Nephron progenitor cell (in vitro differentiated cells): ENCODE measurements at regions not wholly inside any gene's neighbourhood (a gene's known extent, or its start where the extent isn't known, plus 50 kb on each side); places are given as distances from the start of the nearest gene placed in this dataset.

Experiments
- DNase-seq: peaks from one replicate; pipeline ENCODE4 v3.0.0; 2021
- H3K27ac Mint-ChIP-seq: 2 replicates; pipeline ENCODE4 v1.8.0; 2021; ENCODE audit warnings: mild to moderate bottlenecking, moderate library complexity, mixed read lengths
- H3K27me3 Mint-ChIP-seq: 2 replicates; pipeline ENCODE4 v1.8.0; 2021; ENCODE audit warnings: mild to moderate bottlenecking, low read depth, mixed read lengths; ENCODE audit not compliant: poor library complexity
- H3K36me3 Mint-ChIP-seq: 2 replicates; pipeline ENCODE4 v1.8.0; 2021; ENCODE audit warnings: low read depth, mixed read lengths
- H3K4me1 Mint-ChIP-seq: 2 replicates; pipeline ENCODE4 v1.8.0; 2021; ENCODE audit warnings: mixed read lengths
- H3K4me3 Mint-ChIP-seq: 2 replicates; pipeline ENCODE4 v1.8.0; 2021; ENCODE audit warnings: mild to moderate bottlenecking, moderate library complexity, mixed read lengths
- H3K9me3 Mint-ChIP-seq: 2 replicates; pipeline ENCODE4 v1.8.0; 2021; ENCODE audit warnings: mild to moderate bottlenecking, moderate library complexity, mixed read lengths
- CTCF ChIP-seq: fragments of 200-600 bp; sonication (generic); IDR thresholded peaks from 2 replicates; pipeline ENCODE4 v1.5.0; 2021; ENCODE audit warnings: antibody characterized with exemption

- H3K27me3 Mint-ChIP-seq: no peaks in the 10 kb centered on the region
- no peak for DNase-seq
- peaks cover 3% of the 10 kb centered on the region for H3K9me3 Mint-ChIP-seq
- H3K4me3 Mint-ChIP-seq: no peak overlapping the region
- H3K36me3 Mint-ChIP-seq: no peaks in the 10 kb centered on the region
- peaks cover 11% of the 10 kb centered on the region for H3K4me1 Mint-ChIP-seq
- no peak for TF ChIP-seq CTCF
- H3K27ac Mint-ChIP-seq: peak overlapping the region; percentile 12
Observed at GRCh38 chr18:66110607-66111006, 359.8 kb downstream of the CDH7 start.

- no peak for TF ChIP-seq CTCF
Observed at GRCh38 chr18:66109981-66110380, 359.2 kb downstream of the CDH7 start.

GRCh38 chr18:66107546-66107945 lies 356.7 kb downstream of the CDH7 start:
- no peaks in the 10 kb centered on the region for H3K27me3 Mint-ChIP-seq
- DNase-seq: no peak
- H3K4me3 Mint-ChIP-seq: no peak overlapping the region
- no peak for TF ChIP-seq CTCF
- H3K4me1 Mint-ChIP-seq: peaks cover 16% of the 10 kb centered on the region
- peaks cover 3% of the 10 kb centered on the region for H3K9me3 Mint-ChIP-seq
- H3K27ac Mint-ChIP-seq: no peak overlapping the region
- H3K36me3 Mint-ChIP-seq: no peaks in the 10 kb centered on the region

More at GRCh38 chr18:66109981-66110380, 359.2 kb downstream of the CDH7 start:
- Mint-ChIP-seq H3K36me3 (no peaks in the 10 kb centered on the region), H3K4me3 (no peak overlapping the region), H3K9me3 (peaks cover 3% of the 10 kb centered on the region), H3K4me1 (peaks cover 14% of the 10 kb centered on the region), H3K27ac (peak overlapping the region; percentile 71), H3K27me3 (no peaks in the 10 kb centered on the region)
- no peak for DNase-seq

GRCh38 chr18:66105016-66105415 lies 354.2 kb downstream of the CDH7 start:
- no peaks in the 10 kb centered on the region for H3K36me3 Mint-ChIP-seq
- H3K27ac Mint-ChIP-seq: peak overlapping the region; percentile 40
- H3K27me3 Mint-ChIP-seq: no peaks in the 10 kb centered on the region
- no peak overlapping the region for H3K4me3 Mint-ChIP-seq
- DNase-seq: no peak
- no peak for TF ChIP-seq CTCF
- peaks cover 9% of the 10 kb centered on the region for H3K4me1 Mint-ChIP-seq
- H3K9me3 Mint-ChIP-seq: peaks cover 3% of the 10 kb centered on the region

GRCh38 chr18:66103550-66103949 lies 352.7 kb downstream of the CDH7 start:
- Mint-ChIP-seq H3K27me3 (no peaks in the 10 kb centered on the region), H3K27ac (no peak overlapping the region), H3K36me3 (no peaks in the 10 kb centered on the region), H3K4me3 (no peak overlapping the region), H3K9me3 (peaks cover 3% of the 10 kb centered on the region), H3K4me1 (peaks cover 5% of the 10 kb centered on the region)
- TF ChIP-seq CTCF: no peak
- DNase-seq: no peak

- Mint-ChIP-seq H3K9me3 (no peaks in the 10 kb centered on the region), H3K4me1 (no peaks in the 10 kb centered on the region), H3K27me3 (no peaks in the 10 kb centered on the region), H3K36me3 (no peaks in the 10 kb centered on the region), H3K4me3 (no peak overlapping the region), H3K27ac (no peak overlapping the region)
- no peak for DNase-seq
- TF ChIP-seq CTCF: no peak
Observed at GRCh38 chr18:66083078-66083477, 332.3 kb downstream of the CDH7 start.
